SW480 (cell line): ENCODE measurements at regions not wholly inside any gene's neighbourhood (a gene's known extent, or its start where the extent isn't known, plus 50 kb on each side); places are given as distances from the start of the nearest gene placed in this dataset.

ENCODE experiments used
- DNase-seq: peaks from one replicate; pipeline ENCODE4 v3.0.0-alpha.2; 2016; ENCODE audit warnings: low spot score

DNA sequence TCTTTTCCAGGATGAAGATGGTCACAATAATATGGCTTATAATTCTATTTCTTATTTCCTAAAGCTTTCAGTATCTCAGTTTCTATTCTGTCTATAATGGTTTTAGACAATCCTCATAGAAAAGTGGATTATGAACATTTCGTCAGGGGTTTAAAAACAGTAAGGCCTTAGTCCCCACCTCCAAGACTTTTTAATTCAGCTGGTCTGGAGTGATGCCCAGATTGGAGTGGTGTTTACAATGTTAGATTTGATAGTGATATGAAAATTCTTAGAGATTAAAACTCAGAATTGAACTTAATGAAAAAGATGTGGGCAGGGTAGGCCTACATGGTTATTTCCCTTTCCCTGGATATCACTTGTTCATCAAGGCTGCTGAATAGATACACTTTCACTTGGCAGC is 1238.3 kb downstream of the SORCS3 start:
- DNase-seq, result no peak

DNA sequence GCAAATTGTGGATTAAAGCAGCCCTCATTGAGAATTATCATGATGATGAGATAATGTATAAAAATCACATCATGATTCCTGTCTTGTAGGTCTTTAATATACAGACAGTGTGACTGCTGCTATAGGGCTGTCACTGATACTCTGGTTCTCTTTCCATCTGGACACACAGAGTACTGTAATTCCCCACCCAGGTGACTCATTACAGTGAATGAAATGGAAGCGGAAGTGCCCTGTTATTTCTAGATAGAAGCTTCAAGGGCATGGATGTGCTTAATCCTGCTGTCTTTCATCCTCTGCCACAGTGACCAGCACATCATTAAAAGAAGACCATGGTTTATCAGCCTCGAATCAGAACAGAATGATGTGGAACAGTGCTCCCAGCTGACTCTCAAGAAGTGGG is 1234.0 kb downstream of the SORCS3 start:
- peak; percentile 37 for DNase-seq

- DNase-seq, result no peak
These were observed 1231.6 kb downstream of the SORCS3 start for GRCh38 chr10:105872665-105873064.

- no peak for DNase-seq
These were observed 1227.8 kb downstream of the SORCS3 start for GRCh38 chr10:105868935-105869334.

GRCh38 chr10:105864854-105865253 is 1223.8 kb downstream of the SORCS3 start:
- DNase-seq, result no peak

DNA sequence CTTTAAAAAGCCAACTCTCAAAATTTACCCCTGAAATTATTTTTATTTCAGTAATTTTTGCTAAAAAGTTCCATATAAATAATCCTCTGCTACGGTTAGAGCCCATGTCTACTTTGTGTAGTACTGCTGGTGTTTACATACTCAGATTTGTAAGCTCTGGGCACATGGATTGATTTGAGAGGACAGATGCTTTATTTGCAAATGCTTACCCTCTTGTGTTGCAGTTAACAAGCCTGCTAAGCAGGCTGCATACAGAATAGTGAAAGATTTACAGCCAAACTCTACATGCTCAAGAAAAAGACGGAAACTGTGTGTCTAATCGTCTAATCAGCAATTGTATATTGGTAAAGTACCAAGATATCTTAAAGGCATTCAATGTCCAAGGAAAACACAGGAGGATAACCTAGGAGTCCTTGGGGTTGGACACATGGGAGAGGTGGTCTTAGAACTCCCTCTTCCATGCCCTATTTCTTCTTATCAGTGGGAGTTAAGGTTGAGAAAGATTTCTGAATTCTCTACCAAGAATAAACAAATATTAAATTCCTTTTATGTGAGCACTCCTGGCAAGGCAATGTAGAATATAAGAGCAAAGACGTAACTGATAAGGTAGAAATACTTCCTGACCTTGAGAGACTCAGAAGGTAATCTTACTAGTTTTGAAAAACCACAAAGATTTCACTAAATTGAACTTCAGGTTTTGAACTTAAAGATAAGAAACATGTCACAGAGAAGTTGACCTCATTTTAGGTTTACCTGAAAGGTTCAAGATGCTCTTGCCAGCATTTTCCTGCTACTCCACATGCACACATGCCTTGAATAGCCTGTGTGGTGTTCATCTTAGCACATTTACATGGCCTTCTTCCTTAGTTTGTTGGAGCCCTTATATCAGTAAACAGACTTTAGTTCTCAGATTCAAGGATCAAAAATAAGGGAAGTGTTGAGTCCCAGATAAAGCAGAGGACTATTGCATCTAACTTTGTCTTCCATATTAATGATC is 1216.5 kb downstream of the SORCS3 start:
- no peak for DNase-seq

DNA sequence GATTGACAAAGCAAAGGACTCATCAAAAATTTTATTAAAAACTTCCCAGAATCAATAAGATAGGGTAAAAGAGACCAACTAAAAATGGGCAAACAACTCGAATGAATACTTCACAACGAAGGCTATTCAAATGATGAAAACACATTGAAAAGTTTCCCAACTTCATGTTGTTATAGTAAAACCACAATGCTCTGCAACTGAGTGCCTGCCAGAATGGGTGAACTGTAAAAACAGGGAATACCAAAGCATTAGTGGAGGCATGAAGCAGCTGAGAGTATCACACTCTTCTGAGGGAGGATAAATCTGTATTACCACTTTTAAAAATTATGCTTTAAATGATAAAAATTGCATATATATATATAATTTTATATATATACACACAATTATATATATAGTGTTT is 1214.7 kb downstream of the SORCS3 start:
- no peak for DNase-seq

GRCh38 chr10:105844676-105845570 is 1203.8 kb downstream of the SORCS3 start:
- no peak for DNase-seq

- DNase-seq, result no peak
These were observed 1203.2 kb downstream of the SORCS3 start for GRCh38 chr10:105844241-105844640.

DNA sequence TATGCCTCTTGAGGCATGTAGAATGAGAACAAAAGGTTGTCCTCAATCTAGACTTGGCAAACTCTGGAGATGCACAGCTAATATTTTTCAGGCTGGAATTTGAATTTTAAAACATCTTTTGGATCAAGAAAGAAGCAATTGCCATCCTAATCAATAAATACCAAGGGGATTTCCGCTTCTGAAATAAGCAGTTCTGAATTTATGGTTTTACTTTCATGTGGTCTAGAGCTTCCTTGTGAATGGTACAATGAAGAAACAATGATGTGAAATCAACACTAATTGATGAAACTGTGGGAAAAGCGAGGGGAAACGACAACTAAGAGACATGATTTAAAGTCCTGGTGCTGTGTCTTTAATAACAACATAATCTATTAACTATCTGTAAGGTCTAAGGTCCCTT is 1202.7 kb downstream of the SORCS3 start:
- no peak for DNase-seq

GRCh38 chr10:105840288-105840770 is 1199.2 kb downstream of the SORCS3 start:
- DNase-seq, result no peak

- DNase-seq, result no peak
These were observed 1197.3 kb downstream of the SORCS3 start for GRCh38 chr10:105838392-105838791.

GRCh38 chr10:105837951-105838350 is 1196.9 kb downstream of the SORCS3 start:
- DNase-seq, result peak; percentile 1

DNA sequence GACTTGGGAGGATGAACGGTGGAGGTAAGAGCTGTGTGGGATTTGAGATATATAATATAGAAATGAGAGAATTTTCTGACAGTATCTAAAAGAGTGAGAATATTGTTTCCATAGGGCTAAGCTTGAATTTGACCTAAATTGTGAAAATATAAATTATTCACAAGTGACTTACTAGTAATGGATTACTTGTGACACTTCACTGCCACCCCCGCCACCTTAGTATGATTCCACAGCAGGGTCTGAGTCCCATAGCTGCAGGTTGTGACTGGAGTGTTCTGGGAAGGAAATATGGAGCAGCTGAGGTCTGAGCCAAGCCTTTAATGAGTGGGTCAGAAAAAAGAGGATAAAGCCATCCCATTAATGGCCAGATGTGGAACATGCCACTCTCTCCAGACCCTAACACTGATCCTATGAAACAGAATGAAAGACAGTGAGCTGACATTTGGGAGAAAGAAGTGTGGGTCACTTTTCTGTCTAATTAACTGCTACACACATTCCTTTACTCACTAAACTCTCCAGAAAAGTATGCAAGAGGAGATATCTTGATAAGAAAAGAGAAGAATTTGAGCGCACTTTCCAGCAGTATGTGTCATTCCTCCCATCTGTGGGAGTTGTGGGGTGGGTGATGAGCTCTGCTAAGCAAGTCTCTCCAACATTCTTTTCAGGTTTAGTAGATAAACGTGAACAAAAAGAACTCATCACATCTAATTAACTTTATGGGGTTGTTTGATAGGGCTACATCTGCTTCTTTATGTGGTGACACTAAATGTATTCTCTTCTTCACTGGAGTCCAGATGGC is 1193.4 kb downstream of the SORCS3 start:
- no peak for DNase-seq

DNA sequence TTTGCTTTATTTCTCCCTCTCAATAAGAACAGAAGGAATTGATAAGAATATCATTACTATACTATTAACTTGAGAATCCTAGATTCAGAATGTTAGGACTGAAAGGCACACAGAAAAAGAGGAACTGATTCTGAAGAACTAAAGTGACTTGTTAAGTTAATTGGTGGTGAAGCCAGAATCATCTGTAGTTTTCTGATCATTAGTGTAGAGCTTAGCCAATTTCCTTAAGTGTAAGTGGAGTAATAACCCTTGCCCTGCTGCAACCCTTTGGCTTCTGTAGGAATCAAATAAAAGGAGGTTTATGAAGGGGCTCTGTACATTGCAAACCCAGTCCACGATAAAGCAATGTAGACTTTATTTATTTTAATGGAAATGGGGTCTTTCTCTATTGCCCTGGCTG is 1186.0 kb downstream of the SORCS3 start:
- DNase-seq, result no peak

DNA sequence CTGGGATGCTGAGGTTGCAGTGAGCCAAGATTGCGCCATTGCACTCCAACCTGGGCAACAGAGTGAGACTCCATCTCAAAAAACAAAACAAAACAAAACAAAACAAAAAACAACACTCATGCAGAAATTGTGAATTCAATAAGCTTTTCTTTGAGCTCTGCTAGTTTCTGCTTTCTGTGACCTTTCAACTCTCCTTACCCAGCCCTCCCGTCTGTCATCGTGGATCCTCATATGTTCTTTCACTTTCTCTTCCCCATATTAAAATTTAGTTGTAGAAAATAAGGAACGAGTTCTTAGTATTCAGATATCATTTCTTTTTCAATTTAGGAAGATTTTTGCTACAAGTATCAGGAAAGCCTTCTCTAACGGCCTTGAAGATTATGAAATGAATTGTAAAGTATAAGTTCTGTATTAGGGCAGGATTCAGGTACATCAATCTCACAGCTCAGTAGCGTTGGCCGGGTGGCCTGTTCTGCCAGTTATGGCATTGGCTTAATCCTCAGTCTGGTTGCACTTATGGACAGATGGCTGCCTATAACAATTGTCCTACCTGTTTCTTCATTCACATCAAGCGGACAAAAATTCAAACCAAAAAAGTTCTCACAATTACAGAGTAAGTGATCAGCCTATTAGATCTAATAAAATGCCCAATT is 1167.0 kb downstream of the SORCS3 start:
- DNase-seq, result no peak

GRCh38 chr10:105803206-105803605 is 1162.1 kb downstream of the SORCS3 start:
- DNase-seq, result no peak

DNA sequence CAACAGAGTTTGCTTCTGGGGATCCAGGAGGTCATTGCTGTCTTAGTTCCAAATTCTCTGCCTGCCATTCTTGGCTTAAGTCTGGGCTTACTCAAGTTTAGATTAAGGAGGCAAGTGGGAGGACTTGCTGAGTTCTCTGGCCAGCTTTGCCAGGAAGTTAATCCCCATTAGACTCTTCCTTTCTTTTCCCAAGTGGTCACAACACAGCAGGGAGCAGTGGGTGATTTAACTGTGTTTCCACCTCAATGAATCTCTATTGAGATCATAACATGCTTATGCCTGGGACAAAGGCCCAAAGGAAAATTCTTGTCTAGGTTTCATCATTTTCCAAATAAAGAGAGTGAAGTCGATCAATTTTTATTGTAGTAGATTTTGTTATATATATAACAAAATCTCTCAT is 1159.6 kb downstream of the SORCS3 start:
- no peak for DNase-seq

GRCh38 chr10:105798328-105798889 is 1157.3 kb downstream of the SORCS3 start:
- no peak for DNase-seq

GRCh38 chr10:105797234-105797890 is 1156.3 kb downstream of the SORCS3 start:
- DNase-seq, result peak; percentile 54
